H1 (cell line): ENCODE measurements at regions not wholly inside any gene's neighbourhood (a gene's known extent, or its start where the extent isn't known, plus 50 kb on each side); places are given as distances from the start of the nearest gene placed in this dataset.

Experiments used
- GTF2F1 ChIP-seq: IDR thresholded peaks from 2 replicates; pipeline ENCODE4 v1.6.1; 2012; ENCODE audit warnings: low read depth, low read length, improper control_type of control experiment, borderline replicate concordance

DNA sequence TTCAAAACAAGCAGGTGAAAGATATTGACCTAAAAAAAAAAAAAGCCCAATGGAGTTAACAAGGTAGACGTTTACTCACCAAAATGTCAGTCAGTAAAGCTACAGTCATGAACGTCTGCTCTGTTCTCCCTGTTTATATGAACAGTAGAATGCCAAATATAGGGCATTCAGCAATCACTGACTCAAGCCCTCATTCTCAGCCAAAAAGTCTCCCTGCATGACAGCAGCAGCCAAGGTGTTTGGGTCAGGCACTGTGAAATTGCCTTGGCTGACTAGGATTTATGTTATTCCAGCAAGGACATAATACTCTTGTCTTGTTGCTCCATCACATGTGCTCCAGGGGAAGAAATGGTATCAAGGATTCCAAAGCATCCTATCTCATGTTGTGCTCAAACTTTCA is 194.7 kb upstream of the RSPO3 start (continued):
- TF ChIP-seq GTF2F1, result no peak
